ENCODE measurements at regions not wholly inside any gene's neighbourhood (a gene's known extent, or its start where the extent isn't known, plus 50 kb on each side); places are given as distances from the start of the nearest gene placed in this dataset.

DNA sequence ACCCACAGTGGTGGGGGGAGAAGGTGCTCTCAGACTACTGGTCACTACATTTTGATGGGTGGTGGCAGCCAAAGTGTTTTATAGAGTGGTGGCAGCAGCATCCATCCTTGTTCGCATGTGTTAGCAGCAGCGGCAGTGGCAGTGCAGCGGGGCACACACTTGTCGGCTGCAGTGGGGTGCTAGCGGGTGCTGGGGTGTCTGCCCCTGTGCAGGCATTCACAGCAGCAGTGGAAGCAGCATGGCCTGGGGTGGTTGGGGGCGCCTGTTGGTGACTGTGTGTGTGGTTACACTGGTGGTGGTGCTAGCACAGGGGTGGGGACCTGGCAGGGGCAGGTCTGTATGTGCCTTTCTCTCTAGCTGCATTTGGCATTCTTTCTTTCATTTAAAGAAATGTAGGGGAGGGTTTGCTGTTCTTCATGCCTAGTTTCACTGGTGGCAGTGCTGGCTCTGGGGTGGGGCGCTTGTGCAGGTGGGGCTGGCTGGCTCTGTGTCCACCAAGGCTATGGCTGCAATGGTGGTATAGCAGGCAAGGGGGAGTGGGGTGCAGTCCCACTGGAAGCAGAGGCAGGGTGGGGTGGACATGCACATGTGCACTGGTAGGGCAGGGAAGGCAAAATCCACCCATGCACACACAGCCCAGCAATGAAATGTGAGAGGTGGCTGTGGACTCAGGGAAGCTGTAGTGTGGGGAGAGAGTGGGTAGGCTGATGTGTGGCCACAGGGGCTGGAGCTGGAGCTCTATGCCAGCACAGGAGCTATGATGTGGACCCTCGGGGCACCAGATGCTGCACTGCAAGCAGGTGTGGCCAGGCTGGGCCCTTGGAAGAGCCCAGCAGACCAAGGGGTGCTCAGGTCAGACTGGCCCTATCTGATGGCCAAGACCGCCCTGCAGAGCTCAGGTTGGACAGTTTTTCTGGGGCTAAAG is 173.3 kb downstream of the PRDM13 start:
- no peak overlapping the region for H3K27ac ChIP-seq (ENCODE audit: low read depth, low read length)
- no peaks in the 10 kb centered on the region for H3K79me1 ChIP-seq (ENCODE audit: low read length)
- DNase-seq = no peak
- no peak overlapping the region for H3K4me3 ChIP-seq (ENCODE audit: low read depth, low read length)
- H2AFZ ChIP-seq (ENCODE audit: insufficient read depth, low read length, poor library complexity) = no peak overlapping the region
- H4K12ac ChIP-seq (ENCODE audit: low read depth, low read length) = no peak overlapping the region
- no peak overlapping the region for H3K4me2 ChIP-seq (ENCODE audit: low read length)
- H3K27me3 ChIP-seq (ENCODE audit: insufficient read depth, low read length) = no peaks in the 10 kb centered on the region
- no peaks in the 10 kb centered on the region for H3K79me2 ChIP-seq (ENCODE audit: control insufficient read depth, insufficient read depth, low read length, poor library complexity)
- no peak overlapping the region for H3K9ac ChIP-seq (ENCODE audit: low read length)
- no peak overlapping the region for H2BK12ac ChIP-seq (ENCODE audit: low read length)
- no peak overlapping the region for H4K8ac ChIP-seq (ENCODE audit: low read depth, low read length)
- H2BK120ac ChIP-seq (ENCODE audit: insufficient read depth, low read length, poor library complexity) = no peak overlapping the region
- no peaks in the 10 kb centered on the region for H3K36me3 ChIP-seq (ENCODE audit: control insufficient read depth in 1 of 2, insufficient read depth in 2 of 2, low read length in 2 of 2)
- H2BK5ac ChIP-seq (ENCODE audit: low read depth, low read length, poor library complexity) = no peak overlapping the region
- no peak overlapping the region for H3K23ac ChIP-seq (ENCODE audit: low read length)
- no peak overlapping the region for H4K91ac ChIP-seq (ENCODE audit: low read depth, low read length)
- WGBS (ENCODE audit: extremely low coverage, insufficient coverage, insufficient read length) = no CpG with 5 or more reads among the region's 9 CpGs
- H3K14ac ChIP-seq (ENCODE audit: low read length) = no peak overlapping the region
- H3K4ac ChIP-seq (ENCODE audit: low read depth, low read length) = no peak overlapping the region
- H3K4me1 ChIP-seq (ENCODE audit: control insufficient read depth in 1 of 2, insufficient read depth in 2 of 2, low read length in 2 of 2) = no peaks in the 10 kb centered on the region
- H2AK5ac ChIP-seq (ENCODE audit: low read length) = no peak overlapping the region
- H3K18ac ChIP-seq (ENCODE audit: low read length) = no peak overlapping the region
- H3K9me3 ChIP-seq (ENCODE audit: insufficient read depth, low read depth, low read length) = no peaks in the 10 kb centered on the region

DNA sequence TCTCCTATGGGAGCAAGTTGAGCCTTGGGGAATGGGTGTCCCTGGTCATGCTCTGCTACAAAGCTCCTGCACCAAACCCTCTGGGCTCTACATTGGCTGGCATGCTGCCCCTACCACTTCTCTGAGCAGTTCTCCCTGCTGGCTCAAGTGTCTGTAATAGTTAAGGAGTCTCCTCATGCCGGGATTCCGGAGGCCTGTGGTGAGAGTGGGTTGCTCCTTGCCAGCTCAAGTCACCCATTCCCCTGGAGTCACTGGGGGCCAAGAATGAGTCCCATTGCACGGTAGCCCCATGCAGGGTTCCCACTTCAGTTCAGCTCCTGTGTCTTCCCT is 173.9 kb downstream of the PRDM13 start:
- H3K27me3 ChIP-seq (ENCODE audit: insufficient read depth, low read length) = no peaks in the 10 kb centered on the region
- H3K23ac ChIP-seq (ENCODE audit: low read length) = no peak overlapping the region
- no peak overlapping the region for H4K91ac ChIP-seq (ENCODE audit: low read depth, low read length)
- H3K79me1 ChIP-seq (ENCODE audit: low read length) = no peaks in the 10 kb centered on the region
- H2BK5ac ChIP-seq (ENCODE audit: low read depth, low read length, poor library complexity) = no peak overlapping the region
- H3K9me3 ChIP-seq (ENCODE audit: insufficient read depth, low read depth, low read length) = no peaks in the 10 kb centered on the region
- H4K8ac ChIP-seq (ENCODE audit: low read depth, low read length) = no peak overlapping the region
- H3K14ac ChIP-seq (ENCODE audit: low read length) = no peak overlapping the region
- no peak overlapping the region for H3K4ac ChIP-seq (ENCODE audit: low read depth, low read length)
- no peak overlapping the region for H2BK12ac ChIP-seq (ENCODE audit: low read length)
- no peak overlapping the region for H2AFZ ChIP-seq (ENCODE audit: insufficient read depth, low read length, poor library complexity)
- H3K4me1 ChIP-seq (ENCODE audit: control insufficient read depth in 1 of 2, insufficient read depth in 2 of 2, low read length in 2 of 2) = no peaks in the 10 kb centered on the region
- no peak overlapping the region for H3K18ac ChIP-seq (ENCODE audit: low read length)
- H3K4me2 ChIP-seq (ENCODE audit: low read length) = no peak overlapping the region
- H3K36me3 ChIP-seq (ENCODE audit: control insufficient read depth in 1 of 2, insufficient read depth in 2 of 2, low read length in 2 of 2) = no peaks in the 10 kb centered on the region
- no CpG with 5 or more reads among the region's 3 CpGs for WGBS (ENCODE audit: extremely low coverage, insufficient coverage, insufficient read length)
- no peaks in the 10 kb centered on the region for H3K79me2 ChIP-seq (ENCODE audit: control insufficient read depth, insufficient read depth, low read length, poor library complexity)
- H2AK5ac ChIP-seq (ENCODE audit: low read length) = no peak overlapping the region
- no peak overlapping the region for H3K4me3 ChIP-seq (ENCODE audit: low read depth, low read length)
- no peak overlapping the region for H4K12ac ChIP-seq (ENCODE audit: low read depth, low read length)
- DNase-seq = no peak
- no peak overlapping the region for H3K9ac ChIP-seq (ENCODE audit: low read length)
- H2BK120ac ChIP-seq (ENCODE audit: insufficient read depth, low read length, poor library complexity) = no peak overlapping the region
- H3K27ac ChIP-seq (ENCODE audit: low read depth, low read length) = no peak overlapping the region

DNA sequence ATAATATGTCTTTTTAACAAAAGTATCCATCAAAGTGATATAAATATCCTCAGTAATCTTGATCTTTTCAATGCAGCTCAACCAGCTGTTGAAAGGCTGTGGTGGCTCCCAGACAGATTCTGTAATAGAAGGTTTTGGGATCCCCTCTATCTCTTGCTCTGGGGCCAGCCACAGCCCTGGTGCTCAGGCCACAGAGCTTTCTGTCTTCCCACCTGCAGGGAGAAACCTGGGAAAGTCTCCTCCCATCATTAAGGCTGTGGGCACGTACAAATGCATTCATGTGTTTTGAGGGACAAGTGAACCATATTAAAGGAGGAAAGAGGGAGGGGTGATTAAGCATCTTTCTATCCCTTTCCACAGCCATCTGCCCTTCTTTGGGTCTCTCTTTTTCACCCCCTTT is 183.1 kb downstream of the PRDM13 start:
- Histone ChIP-seq H3K4me3 (ENCODE audit: low read depth, low read length) (no peak overlapping the region), H3K79me1 (ENCODE audit: low read length) (no peaks in the 10 kb centered on the region), H3K9ac (ENCODE audit: low read length) (no peak overlapping the region), H3K4me1 (ENCODE audit: control insufficient read depth in 1 of 2, insufficient read depth in 2 of 2, low read length in 2 of 2) (no peaks in the 10 kb centered on the region), H3K36me3 (ENCODE audit: control insufficient read depth in 1 of 2, insufficient read depth in 2 of 2, low read length in 2 of 2) (no peaks in the 10 kb centered on the region), H3K14ac (ENCODE audit: low read length) (no peak overlapping the region), H3K79me2 (ENCODE audit: control insufficient read depth, insufficient read depth, low read length, poor library complexity) (no peaks in the 10 kb centered on the region), H2AK5ac (ENCODE audit: low read length) (no peak overlapping the region), H4K8ac (ENCODE audit: low read depth, low read length) (no peak overlapping the region), H4K12ac (ENCODE audit: low read depth, low read length) (no peak overlapping the region), H3K4me2 (ENCODE audit: low read length) (no peak overlapping the region), H3K27me3 (ENCODE audit: insufficient read depth, low read length) (no peaks in the 10 kb centered on the region), H3K4ac (ENCODE audit: low read depth, low read length) (no peak overlapping the region), H3K18ac (ENCODE audit: low read length) (no peak overlapping the region), H4K91ac (ENCODE audit: low read depth, low read length) (no peak overlapping the region), H2BK120ac (ENCODE audit: insufficient read depth, low read length, poor library complexity) (no peak overlapping the region), H3K9me3 (ENCODE audit: insufficient read depth, low read depth, low read length) (no peaks in the 10 kb centered on the region), H3K27ac (ENCODE audit: low read depth, low read length) (no peak overlapping the region), H2AFZ (ENCODE audit: insufficient read depth, low read length, poor library complexity) (no peak overlapping the region), H2BK5ac (ENCODE audit: low read depth, low read length, poor library complexity) (no peak overlapping the region), H3K23ac (ENCODE audit: low read length) (no peak overlapping the region), H2BK12ac (ENCODE audit: low read length) (no peak overlapping the region)
- WGBS (ENCODE audit: extremely low coverage, insufficient coverage, insufficient read length) = no CpG with 5 or more reads among the region's 1 CpG
- no peak for DNase-seq

DNA sequence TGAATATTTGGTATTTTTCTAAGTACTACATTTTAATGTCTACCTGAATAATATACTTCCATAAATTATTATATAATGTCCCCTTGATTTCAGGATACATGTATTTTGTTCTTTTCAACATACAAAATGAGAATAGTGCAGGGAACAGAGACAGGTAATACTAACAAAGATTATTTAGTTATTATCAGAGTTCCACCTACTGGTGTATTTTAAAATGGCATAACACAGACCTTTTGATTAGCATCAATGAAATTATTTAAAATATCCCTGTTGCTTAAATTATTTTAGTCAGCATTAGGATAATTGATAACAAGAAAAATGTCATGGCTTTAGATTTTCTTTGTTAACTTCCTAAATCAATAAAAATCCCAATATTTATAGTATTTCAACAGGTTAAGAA is 184.0 kb downstream of the PRDM13 start:
- H3K36me3 ChIP-seq (ENCODE audit: control insufficient read depth in 1 of 2, insufficient read depth in 2 of 2, low read length in 2 of 2) = no peaks in the 10 kb centered on the region
- H3K4me1 ChIP-seq (ENCODE audit: control insufficient read depth in 1 of 2, insufficient read depth in 2 of 2, low read length in 2 of 2) = no peaks in the 10 kb centered on the region
- H3K23ac ChIP-seq (ENCODE audit: low read length) = no peak overlapping the region
- H2AK5ac ChIP-seq (ENCODE audit: low read length) = no peak overlapping the region
- no peaks in the 10 kb centered on the region for H3K79me2 ChIP-seq (ENCODE audit: control insufficient read depth, insufficient read depth, low read length, poor library complexity)
- H3K27me3 ChIP-seq (ENCODE audit: insufficient read depth, low read length) = no peaks in the 10 kb centered on the region
- peak in 1 of 2 donors; percentile 27 for DNase-seq
- no peak overlapping the region for H3K4me3 ChIP-seq (ENCODE audit: low read depth, low read length)
- no peak overlapping the region for H3K4ac ChIP-seq (ENCODE audit: low read depth, low read length)
- H3K14ac ChIP-seq (ENCODE audit: low read length) = no peak overlapping the region
- no peaks in the 10 kb centered on the region for H3K9me3 ChIP-seq (ENCODE audit: insufficient read depth, low read depth, low read length)
- H3K9ac ChIP-seq (ENCODE audit: low read length) = no peak overlapping the region
- no peak overlapping the region for H2BK5ac ChIP-seq (ENCODE audit: low read depth, low read length, poor library complexity)
- H2AFZ ChIP-seq (ENCODE audit: insufficient read depth, low read length, poor library complexity) = no peak overlapping the region
- H3K18ac ChIP-seq (ENCODE audit: low read length) = no peak overlapping the region
- H4K12ac ChIP-seq (ENCODE audit: low read depth, low read length) = no peak overlapping the region
- H3K27ac ChIP-seq (ENCODE audit: low read depth, low read length) = no peak overlapping the region
- H2BK12ac ChIP-seq (ENCODE audit: low read length) = no peak overlapping the region
- H2BK120ac ChIP-seq (ENCODE audit: insufficient read depth, low read length, poor library complexity) = no peak overlapping the region
- H4K91ac ChIP-seq (ENCODE audit: low read depth, low read length) = no peak overlapping the region
- no peak overlapping the region for H4K8ac ChIP-seq (ENCODE audit: low read depth, low read length)
- no peak overlapping the region for H3K4me2 ChIP-seq (ENCODE audit: low read length)
- H3K79me1 ChIP-seq (ENCODE audit: low read length) = no peaks in the 10 kb centered on the region
